ENCODE measurements at regions not wholly inside any gene's neighbourhood (a gene's known extent, or its start where the extent isn't known, plus 50 kb on each side); places are given as distances from the start of the nearest gene placed in this dataset.

DNA sequence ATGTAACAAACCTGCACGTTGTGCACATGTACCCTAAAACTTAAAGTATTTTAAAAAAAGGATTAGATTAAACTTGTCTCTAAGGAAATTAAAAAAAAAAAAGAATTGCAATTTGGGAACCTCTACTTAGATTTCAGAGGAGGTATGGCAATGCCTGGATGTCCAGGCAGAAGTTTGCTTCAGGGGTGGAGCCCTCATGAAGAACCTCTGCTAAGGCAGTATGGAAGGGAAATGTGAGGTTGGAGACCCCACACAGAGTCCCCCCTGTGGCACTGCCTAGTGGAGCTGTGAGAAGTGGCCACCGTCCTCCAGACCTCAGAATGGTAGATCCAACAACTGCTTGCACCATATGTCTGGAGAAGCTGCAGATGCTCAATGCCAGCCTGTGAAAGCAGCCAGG lies 279.6 kb upstream of the CCDC196 start:
- no peak overlapping the region for H3K4me3 ChIP-seq (ENCODE audit: low read length)
- no peak overlapping the region for H3K27ac ChIP-seq (ENCODE audit: low read depth, low read length)
- no peak overlapping the region for H3K4me3 Mint-ChIP-seq
- no peak overlapping the region for H3K27ac Mint-ChIP-seq
- ChIA-PET CTCF (no interaction called here), POLR2A (no interaction called here)
- intact Hi-C loops (cut with micrococcal nuclease), result no loop called here
- H3K27me3 Mint-ChIP-seq, result peaks cover 0 to 22% (median 11%) of the 10 kb centered on the region in 5 donors
- H3K4me1 ChIP-seq (ENCODE audit: control insufficient read depth in 2 of 2, insufficient read depth in 2 of 2, low read length in 2 of 2), result no peaks in the 10 kb centered on the region
- H3K27me3 ChIP-seq (ENCODE audit: control insufficient read depth in 2 of 2, insufficient read depth in 2 of 2, low read length in 2 of 2), result no peaks in the 10 kb centered on the region
- no peak for DNase-seq
- H3K4me1 Mint-ChIP-seq, result no peaks in the 10 kb centered on the region
- peaks cover 0 to 10% (median 5%) of the 10 kb centered on the region in 5 donors for H3K36me3 Mint-ChIP-seq
- ATAC-seq, result no peak
- H3K36me3 ChIP-seq (ENCODE audit: control insufficient read depth in 2 of 3, insufficient read depth in 3 of 3, low read length in 3 of 3), result no peaks in the 10 kb centered on the region
- peaks cover 2 to 57% (median 26%) of the 10 kb centered on the region in 11 donors for H3K9me3 Mint-ChIP-seq
- peaks cover 0 to 17% (median 0%) of the 10 kb centered on the region in 3 experiments for H3K9me3 ChIP-seq (ENCODE audit: control insufficient read depth in 2 of 3, low read length in 3 of 3)

DNA sequence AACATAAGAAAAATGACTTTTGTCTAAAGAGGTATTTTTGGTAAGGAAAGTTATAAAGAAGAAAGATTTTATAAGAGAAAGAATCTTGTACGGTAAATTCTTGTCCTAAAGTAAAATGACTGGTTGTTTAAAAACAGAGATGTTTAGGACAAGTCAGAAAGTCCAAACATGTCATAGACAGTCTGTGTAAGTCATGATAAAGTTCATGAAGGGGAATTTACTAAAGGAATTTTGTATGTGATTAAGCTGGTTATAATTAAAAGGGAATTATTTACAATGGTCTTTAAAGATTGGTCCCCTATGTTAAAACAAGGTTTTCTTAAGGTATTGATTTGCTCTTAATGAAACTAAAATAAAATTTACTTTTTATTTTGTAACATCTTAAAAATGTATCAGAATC lies 269.4 kb upstream of the CCDC196 start:
- CTCF ChIA-PET, result no interaction called here
- no peaks in the 10 kb centered on the region for H3K27me3 ChIP-seq (ENCODE audit: control insufficient read depth in 2 of 2, insufficient read depth in 2 of 2, low read length in 2 of 2)
- H3K36me3 ChIP-seq (ENCODE audit: control insufficient read depth in 2 of 3, insufficient read depth in 3 of 3, low read length in 3 of 3), result no peaks in the 10 kb centered on the region
- Mint-ChIP-seq H3K9me3 (peaks cover 0 to 29% (median 8%) of the 10 kb centered on the region in 11 donors), H3K27me3 (peaks cover 0 to 6% (median 5%) of the 10 kb centered on the region in 5 donors), H3K27ac (no peak overlapping the region), H3K36me3 (peaks cover 0 to 14% (median 3%) of the 10 kb centered on the region in 5 donors), H3K4me1 (no peaks in the 10 kb centered on the region), H3K4me3 (no peak overlapping the region)
- POLR2A ChIA-PET, result no interaction called here
- no peaks in the 10 kb centered on the region for H3K9me3 ChIP-seq (ENCODE audit: control insufficient read depth in 2 of 3, low read length in 3 of 3)
- intact Hi-C loops (cut with micrococcal nuclease), result no loop called here
- no peak overlapping the region for H3K27ac ChIP-seq (ENCODE audit: low read depth, low read length)
- ATAC-seq (no peak), DNase-seq (no peak)
- no peaks in the 10 kb centered on the region for H3K4me1 ChIP-seq (ENCODE audit: control insufficient read depth in 2 of 2, insufficient read depth in 2 of 2, low read length in 2 of 2)
- H3K4me3 ChIP-seq (ENCODE audit: low read length), result no peak overlapping the region

DNA sequence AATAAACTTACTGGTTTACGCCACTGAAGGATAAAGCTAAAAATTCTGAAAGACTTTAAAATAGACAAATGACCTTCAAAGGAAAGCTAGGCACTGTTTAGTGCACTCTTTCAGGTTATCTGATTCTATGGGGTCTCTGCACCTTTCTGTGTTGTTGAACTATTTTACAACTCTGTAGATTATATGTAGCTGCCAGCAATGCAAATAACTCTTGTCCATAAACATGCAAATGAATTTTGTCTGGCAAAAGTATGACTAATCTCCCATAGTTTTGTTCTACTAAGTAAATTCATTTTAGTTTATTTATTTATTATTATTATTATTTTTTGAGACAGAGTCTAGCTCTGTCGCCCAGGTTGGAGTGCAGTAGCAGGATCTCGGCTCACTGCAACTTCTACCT lies 266.3 kb upstream of the CCDC196 start:
- H3K9me3 ChIP-seq (ENCODE audit: control insufficient read depth in 2 of 3, low read length in 3 of 3), result no peaks in the 10 kb centered on the region
- Mint-ChIP-seq H3K4me1 (no peaks in the 10 kb centered on the region), H3K4me3 (no peak overlapping the region), H3K27me3 (peaks cover 0 to 5% (median 0%) of the 10 kb centered on the region in 5 donors), H3K36me3 (peaks cover 0 to 8% (median 0%) of the 10 kb centered on the region in 5 donors), H3K27ac (no peak overlapping the region), H3K9me3 (peaks cover 0 to 22% (median 6%) of the 10 kb centered on the region in 11 donors)
- no peaks in the 10 kb centered on the region for H3K4me1 ChIP-seq (ENCODE audit: control insufficient read depth in 2 of 2, insufficient read depth in 2 of 2, low read length in 2 of 2)
- ATAC-seq (no peak), DNase-seq (no peak)
- CTCF ChIA-PET, result no interaction called here
- no peak overlapping the region for H3K27ac ChIP-seq (ENCODE audit: low read depth, low read length)
- H3K36me3 ChIP-seq (ENCODE audit: control insufficient read depth in 2 of 3, insufficient read depth in 3 of 3, low read length in 3 of 3), result no peaks in the 10 kb centered on the region
- no peak overlapping the region for H3K4me3 ChIP-seq (ENCODE audit: low read length)
- H3K27me3 ChIP-seq (ENCODE audit: control insufficient read depth in 2 of 2, insufficient read depth in 2 of 2, low read length in 2 of 2), result no peaks in the 10 kb centered on the region
- intact Hi-C loops (cut with micrococcal nuclease), result no loop called here
- POLR2A ChIA-PET, result no interaction called here

DNA sequence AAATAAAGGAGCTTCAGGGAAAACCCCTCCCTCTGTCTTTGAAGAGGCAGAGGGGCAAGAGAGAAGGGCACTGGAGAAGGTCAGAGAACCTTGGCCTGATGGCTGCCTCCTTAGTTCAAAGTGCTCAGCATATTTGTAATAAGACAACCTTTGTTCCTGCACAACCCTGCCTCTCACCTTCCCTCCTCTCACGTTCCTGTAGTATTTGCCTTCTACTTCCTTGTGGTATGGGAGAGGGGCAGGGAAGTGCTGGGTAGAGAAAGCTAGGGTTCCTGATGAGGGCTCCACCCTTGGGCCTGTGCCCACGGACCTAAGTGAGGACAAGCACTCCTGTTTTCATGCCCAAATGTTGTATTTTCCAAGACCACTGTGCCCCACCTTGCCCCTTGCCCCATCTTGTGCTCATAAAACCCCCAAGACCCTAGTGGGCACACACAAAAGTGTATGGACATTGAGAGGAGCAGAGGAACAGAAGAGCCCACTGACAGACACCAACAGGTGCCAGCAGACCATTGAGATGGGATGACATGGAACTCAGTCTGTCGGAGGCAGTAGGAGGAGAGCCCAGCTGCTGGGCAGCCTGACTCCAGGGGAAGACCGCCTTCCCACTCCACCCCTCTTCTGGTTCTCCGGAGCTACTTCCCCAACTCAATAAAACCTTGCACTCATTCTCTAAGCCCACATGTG lies 261.5 kb upstream of the CCDC196 start:
- DNase-seq (no peak), ATAC-seq (no peak)
- H3K9me3 Mint-ChIP-seq, result peaks cover 0 to 9% (median 6%) of the 10 kb centered on the region in 11 donors
- peaks cover 0 to 4% (median 0%) of the 10 kb centered on the region in 7 donors for H3K4me1 Mint-ChIP-seq
- no peaks in the 10 kb centered on the region for H3K4me1 ChIP-seq (ENCODE audit: control insufficient read depth in 2 of 2, insufficient read depth in 2 of 2, low read length in 2 of 2)
- no peaks in the 10 kb centered on the region for H3K9me3 ChIP-seq (ENCODE audit: control insufficient read depth in 2 of 3, low read length in 3 of 3)
- ChIA-PET POLR2A (no interaction called here), CTCF (no interaction called here)
- H3K4me3 ChIP-seq (ENCODE audit: low read length), result no peak overlapping the region
- peaks cover 0 to 10% (median 0%) of the 10 kb centered on the region in 5 donors for H3K27me3 Mint-ChIP-seq
- H3K36me3 ChIP-seq (ENCODE audit: control insufficient read depth in 2 of 3, insufficient read depth in 3 of 3, low read length in 3 of 3), result no peaks in the 10 kb centered on the region
- H3K4me3 Mint-ChIP-seq, result no peak overlapping the region
- intact Hi-C loops (cut with micrococcal nuclease), result no loop called here
- no peak overlapping the region for H3K27ac ChIP-seq (ENCODE audit: low read depth, low read length)
- no peaks in the 10 kb centered on the region for H3K27me3 ChIP-seq (ENCODE audit: control insufficient read depth in 2 of 2, insufficient read depth in 2 of 2, low read length in 2 of 2)
- H3K27ac Mint-ChIP-seq, result no peak overlapping the region
- peaks cover 0 to 12% (median 0%) of the 10 kb centered on the region in 5 donors for H3K36me3 Mint-ChIP-seq

DNA sequence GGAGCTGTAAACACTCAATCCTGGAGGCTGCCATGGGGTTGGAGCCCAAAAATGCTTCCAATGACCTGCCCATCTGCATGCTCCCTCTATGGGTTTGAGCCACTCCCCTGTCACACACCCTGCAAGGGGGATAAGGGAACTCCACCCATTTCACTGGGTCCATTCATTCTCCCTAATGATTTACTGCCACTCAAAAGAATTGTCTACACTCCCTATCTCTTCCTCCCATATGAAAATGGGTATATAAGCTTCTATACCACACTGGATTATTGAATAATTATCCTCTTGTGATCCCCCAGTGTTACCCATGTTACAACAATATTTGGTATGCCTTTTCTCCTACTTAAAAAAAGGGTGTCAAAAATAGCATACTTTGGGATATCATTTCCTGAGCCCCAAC lies 260.8 kb upstream of the CCDC196 start:
- Histone ChIP-seq H3K27ac (ENCODE audit: low read depth, low read length) (no peak overlapping the region), H3K36me3 (ENCODE audit: control insufficient read depth in 2 of 3, insufficient read depth in 3 of 3, low read length in 3 of 3) (no peaks in the 10 kb centered on the region), H3K27me3 (ENCODE audit: control insufficient read depth in 2 of 2, insufficient read depth in 2 of 2, low read length in 2 of 2) (no peaks in the 10 kb centered on the region), H3K4me1 (ENCODE audit: control insufficient read depth in 2 of 2, insufficient read depth in 2 of 2, low read length in 2 of 2) (no peaks in the 10 kb centered on the region), H3K9me3 (ENCODE audit: control insufficient read depth in 2 of 3, low read length in 3 of 3) (no peaks in the 10 kb centered on the region), H3K4me3 (ENCODE audit: low read length) (no peak overlapping the region)
- no peak for ATAC-seq
- POLR2A ChIA-PET, result no interaction called here
- Mint-ChIP-seq H3K27me3 (peaks cover 0 to 15% (median 1%) of the 10 kb centered on the region in 5 donors), H3K27ac (no peak overlapping the region), H3K9me3 (peaks cover 0 to 10% (median 6%) of the 10 kb centered on the region in 11 donors), H3K4me3 (no peak overlapping the region), H3K36me3 (peaks cover 0 to 12% (median 0%) of the 10 kb centered on the region in 5 donors), H3K4me1 (peaks cover 0 to 4% (median 0%) of the 10 kb centered on the region in 7 donors)
- CTCF ChIA-PET, result no interaction called here
- intact Hi-C loops (cut with micrococcal nuclease), result no loop called here
- DNase-seq, result no peak

DNA sequence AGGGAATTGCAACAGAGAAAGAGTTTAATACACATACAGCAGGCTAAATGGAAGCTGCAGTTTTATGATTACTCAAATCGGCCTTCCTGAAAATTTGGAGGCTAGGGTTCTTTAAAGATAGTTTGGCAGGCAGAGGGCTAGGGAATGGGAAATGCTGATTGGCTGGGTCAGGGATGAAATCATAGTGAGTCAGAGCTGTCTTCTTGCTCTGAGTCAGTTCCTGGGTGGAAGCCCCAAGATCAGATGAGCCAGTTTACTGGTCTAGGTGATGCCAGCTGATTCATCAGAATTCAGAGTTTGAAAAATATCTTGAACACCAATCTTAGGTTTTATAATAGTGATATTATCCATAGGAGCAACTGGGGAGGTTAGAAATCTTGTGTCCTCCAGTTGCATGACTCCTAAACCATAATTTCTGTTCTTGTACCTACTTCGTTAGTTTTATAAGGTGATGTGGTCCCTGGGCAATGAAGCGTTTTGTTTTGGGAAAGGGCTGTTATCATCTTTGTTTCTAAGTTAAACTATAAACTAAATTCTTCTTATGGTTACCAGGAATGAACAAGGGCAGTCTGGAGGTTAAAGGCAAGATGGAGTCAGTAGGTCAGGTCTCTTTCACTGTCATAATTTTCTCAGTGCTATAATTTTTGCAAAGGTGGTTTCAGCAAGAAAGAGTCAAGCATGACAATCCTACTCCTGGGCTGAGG lies 257.8 kb upstream of the CCDC196 start:
- H3K4me3 Mint-ChIP-seq, result no peak overlapping the region
- H3K27ac Mint-ChIP-seq, result no peak overlapping the region
- Histone ChIP-seq H3K36me3 (ENCODE audit: control insufficient read depth in 2 of 3, insufficient read depth in 3 of 3, low read length in 3 of 3) (no peaks in the 10 kb centered on the region), H3K27me3 (ENCODE audit: control insufficient read depth in 2 of 2, insufficient read depth in 2 of 2, low read length in 2 of 2) (no peaks in the 10 kb centered on the region), H3K9me3 (ENCODE audit: control insufficient read depth in 2 of 3, low read length in 3 of 3) (no peaks in the 10 kb centered on the region), H3K4me3 (ENCODE audit: low read length) (no peak overlapping the region), H3K4me1 (ENCODE audit: control insufficient read depth in 2 of 2, insufficient read depth in 2 of 2, low read length in 2 of 2) (no peaks in the 10 kb centered on the region), H3K27ac (ENCODE audit: low read depth, low read length) (no peak overlapping the region)
- peaks cover 0 to 6% (median 0%) of the 10 kb centered on the region in 7 donors for H3K4me1 Mint-ChIP-seq
- intact Hi-C loops (cut with micrococcal nuclease), result no loop called here
- DNase-seq (no peak), ATAC-seq (no peak)
- H3K36me3 Mint-ChIP-seq, result peaks cover 0 to 12% (median 0%) of the 10 kb centered on the region in 5 donors
- ChIA-PET POLR2A (no interaction called here), CTCF (no interaction called here)
- H3K9me3 Mint-ChIP-seq, result peaks cover 0 to 12% (median 6%) of the 10 kb centered on the region in 11 donors
- H3K27me3 Mint-ChIP-seq, result peaks cover 11 to 37% (median 16%) of the 10 kb centered on the region in 5 donors

DNA sequence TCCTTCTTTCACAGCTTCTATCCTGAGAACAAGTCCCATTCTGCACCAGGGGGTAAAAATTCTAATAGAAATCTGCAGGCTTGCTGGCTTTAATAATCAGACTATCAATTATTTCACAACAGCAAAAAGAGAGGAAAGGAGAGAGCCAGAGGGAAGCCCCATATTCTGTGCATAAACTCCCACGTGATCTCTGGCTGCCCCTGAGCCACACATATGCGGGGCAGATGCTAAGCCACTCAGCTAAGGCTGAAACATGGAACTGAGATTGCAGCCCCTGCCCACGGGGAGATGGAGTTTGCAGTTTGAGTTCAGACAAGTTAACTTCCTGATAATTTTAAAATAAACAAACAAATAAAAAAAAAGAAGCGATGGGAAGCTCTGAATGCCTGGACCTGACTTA lies 254.4 kb upstream of the CCDC196 start:
- Mint-ChIP-seq H3K4me3 (no peak overlapping the region), H3K36me3 (peaks cover 0 to 8% (median 0%) of the 10 kb centered on the region in 5 donors), H3K27ac (no peak overlapping the region), H3K27me3 (peaks cover 13 to 48% (median 27%) of the 10 kb centered on the region in 5 donors), H3K4me1 (peaks cover 0 to 6% (median 0%) of the 10 kb centered on the region in 7 donors), H3K9me3 (peaks cover 0 to 12% (median 6%) of the 10 kb centered on the region in 11 donors)
- Histone ChIP-seq H3K36me3 (ENCODE audit: control insufficient read depth in 2 of 3, insufficient read depth in 3 of 3, low read length in 3 of 3) (no peaks in the 10 kb centered on the region), H3K27me3 (ENCODE audit: control insufficient read depth in 2 of 2, insufficient read depth in 2 of 2, low read length in 2 of 2) (no peaks in the 10 kb centered on the region), H3K4me1 (ENCODE audit: control insufficient read depth in 2 of 2, insufficient read depth in 2 of 2, low read length in 2 of 2) (no peaks in the 10 kb centered on the region), H3K27ac (ENCODE audit: low read depth, low read length) (no peak overlapping the region), H3K4me3 (ENCODE audit: low read length) (no peak overlapping the region), H3K9me3 (ENCODE audit: control insufficient read depth in 2 of 3, low read length in 3 of 3) (no peaks in the 10 kb centered on the region)
- intact Hi-C loops (cut with micrococcal nuclease), result no loop called here
- POLR2A ChIA-PET, result no interaction called here
- ATAC-seq, result no peak
- CTCF ChIA-PET, result no interaction called here
- no peak for DNase-seq

All from naive thymus-derived CD4-positive, alpha-beta T cell (primary cell).